ENCODE measurements at regions not wholly inside any gene's neighbourhood (a gene's known extent, or its start where the extent isn't known, plus 50 kb on each side); places are given as distances from the start of the nearest gene placed in this dataset.

GRCh38 chr2:53021292-53021691, 746.3 kb upstream of the CHAC2 start:
- no peaks in the 10 kb centered on the region for H3K4me1 ChIP-seq
- no peak for ATAC-seq
- TF ChIP-seq POLR2A (IDR thresholded peaks at IDR 0.05) (no peak), POLR2AphosphoS5 (IDR thresholded peaks at IDR 0.05) (no peak), EP300 (IDR thresholded peaks at IDR 0.05) (no peak), CTCF (IDR thresholded peaks at IDR 0.05) (no peak)
- no peaks in the 10 kb centered on the region for H3K27me3 ChIP-seq
- H3K9me3 ChIP-seq = no peaks in the 10 kb centered on the region
- H3K36me3 ChIP-seq = no peaks in the 10 kb centered on the region
- WGBS, 2 donors (ENCODE audit: low coverage in 1 of 2) = 26 to 30% methylated on average over 3 of the region's 3 CpGs
- no peak overlapping the region for H3K4me3 ChIP-seq
- H3K27ac ChIP-seq = no peak overlapping the region

GRCh38 chr2:53018825-53019425, 748.7 kb upstream of the CHAC2 start:
- 25 to 36% methylated on average over 2 of the region's 2 CpGs for WGBS, 2 donors (ENCODE audit: low coverage in 1 of 2)
- Histone ChIP-seq H3K4me1 (no peaks in the 10 kb centered on the region), H3K27ac (no peak overlapping the region), H3K9me3 (no peaks in the 10 kb centered on the region), H3K27me3 (no peaks in the 10 kb centered on the region), H3K4me3 (no peak overlapping the region), H3K36me3 (no peaks in the 10 kb centered on the region)
- TF ChIP-seq POLR2AphosphoS5 (IDR thresholded peaks at IDR 0.05) = no peak
- no peak for TF ChIP-seq EP300 (IDR thresholded peaks at IDR 0.05)
- no peak for ATAC-seq

GRCh38 chr2:53006980-53007379, 760.6 kb upstream of the CHAC2 start:
- no peak for TF ChIP-seq POLR2AphosphoS5 (IDR thresholded peaks at IDR 0.05)
- no peak for TF ChIP-seq EP300 (IDR thresholded peaks at IDR 0.05)
- no peak for TF ChIP-seq POLR2A (IDR thresholded peaks at IDR 0.05)
- no peak for TF ChIP-seq CTCF (IDR thresholded peaks at IDR 0.05)
- Histone ChIP-seq H3K4me3 (no peak overlapping the region), H3K27ac (no peak overlapping the region), H3K27me3 (no peaks in the 10 kb centered on the region), H3K9me3 (no peaks in the 10 kb centered on the region), H3K36me3 (no peaks in the 10 kb centered on the region), H3K4me1 (no peaks in the 10 kb centered on the region)
- 63 to 79% methylated on average over 2 of the region's 2 CpGs for WGBS, 2 donors (ENCODE audit: low coverage in 1 of 2)
- no peak for ATAC-seq

- no peak for TF ChIP-seq CTCF (IDR thresholded peaks at IDR 0.05)
- TF ChIP-seq POLR2A (IDR thresholded peaks at IDR 0.05) = no peak
- WGBS, 2 donors (ENCODE audit: low coverage in 1 of 2) = 87 to 100% methylated on average over 2 to 3 of the region's 3 CpGs
- no peaks in the 10 kb centered on the region for H3K9me3 ChIP-seq
- H3K4me1 ChIP-seq = no peaks in the 10 kb centered on the region
- no peaks in the 10 kb centered on the region for H3K36me3 ChIP-seq
- H3K27ac ChIP-seq = no peak overlapping the region
- no peak overlapping the region for H3K4me3 ChIP-seq
- no peak for ATAC-seq
- no peaks in the 10 kb centered on the region for H3K27me3 ChIP-seq
These were observed 763.2 kb upstream of the CHAC2 start for GRCh38 chr2:53004413-53004812.

- no peaks in the 10 kb centered on the region for H3K27me3 ChIP-seq
- peaks cover 0 to 10% (median 0%) of the 10 kb centered on the region in 3 donors for H3K9me3 ChIP-seq
- H3K4me1 ChIP-seq = no peaks in the 10 kb centered on the region
- H3K36me3 ChIP-seq = no peaks in the 10 kb centered on the region
- TF ChIP-seq POLR2A (IDR thresholded peaks at IDR 0.05) = no peak
- TF ChIP-seq EP300 (IDR thresholded peaks at IDR 0.05) = no peak
- TF ChIP-seq CTCF (IDR thresholded peaks at IDR 0.05) = no peak
- no peak for TF ChIP-seq POLR2AphosphoS5 (IDR thresholded peaks at IDR 0.05)
- H3K27ac ChIP-seq = no peak overlapping the region
- H3K4me3 ChIP-seq = no peak overlapping the region
- no peak for ATAC-seq
- WGBS, 2 donors (ENCODE audit: low coverage in 1 of 2) = 37 to 38% methylated on average over 2 of the region's 2 CpGs
These were observed 772.2 kb upstream of the CHAC2 start for GRCh38 chr2:52995424-52995823.
